IPS-18c (cell line): ENCODE measurements at regions not wholly inside any gene's neighbourhood (a gene's known extent, or its start where the extent isn't known, plus 50 kb on each side); places are given as distances from the start of the nearest gene placed in this dataset.
"Not testable (repeated sequence)": the region's sequence is repeated elsewhere in the genome, so short reads cannot be mapped to it uniquely, and the experiment has no call there.

ENCODE experiments used
- H3K4me3 ChIP-seq: 2 replicates; pipeline ENCODE4 v1.7.0; 2013; ENCODE audit warnings: low read depth, mild to moderate bottlenecking, low read length, moderate library complexity; ENCODE audit not compliant: insufficient read depth
- H3K9me3 ChIP-seq: one replicate; pipeline ENCODE4 v1.6.1; 2013; ENCODE audit warnings: mild to moderate bottlenecking, low read length, moderate library complexity; ENCODE audit not compliant: control insufficient read depth, insufficient read depth

DNA sequence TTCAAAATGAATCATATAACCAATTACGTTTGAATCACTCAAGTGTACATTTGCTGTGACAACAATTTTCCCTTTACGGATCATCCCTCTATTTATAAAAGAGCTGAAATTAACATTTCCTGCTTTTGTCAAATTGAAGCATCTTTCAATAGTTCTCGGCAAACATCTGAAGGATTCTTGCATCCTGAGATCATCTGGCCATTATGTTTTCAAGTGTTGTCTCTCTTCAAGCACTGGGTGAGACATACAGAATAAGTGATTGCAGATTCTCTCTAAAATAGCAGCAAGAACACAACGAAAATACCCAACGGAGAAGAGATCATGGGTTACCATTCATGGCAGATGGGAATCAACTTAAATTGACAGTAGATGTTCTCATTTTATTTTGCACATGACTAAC, 283.4 kb upstream of the GRAMD2B start:
- Histone ChIP-seq H3K9me3 (no peaks in the 10 kb centered on the region), H3K4me3 (no peak overlapping the region)

DNA sequence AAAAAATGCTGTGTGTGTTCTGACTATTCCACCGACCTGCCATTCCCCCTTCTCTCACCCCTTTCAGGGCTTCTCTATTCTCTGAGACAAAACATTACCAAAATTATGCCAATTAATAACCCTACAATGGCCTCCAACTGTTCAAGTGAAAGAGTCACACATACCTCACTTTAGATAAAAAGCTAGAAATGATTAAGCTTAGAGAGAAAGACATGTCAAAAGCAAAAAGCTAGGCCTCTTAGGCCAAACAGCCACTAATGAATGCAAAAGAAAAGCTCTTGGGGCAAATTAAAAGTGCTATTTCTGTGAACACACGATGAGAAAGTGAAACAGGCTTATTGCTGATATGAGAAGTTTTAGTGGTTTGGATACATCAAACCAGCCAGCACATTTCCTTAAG, 279.6 kb upstream of the GRAMD2B start:
- Histone ChIP-seq H3K4me3 (no peak overlapping the region), H3K9me3 (no peaks in the 10 kb centered on the region)

DNA sequence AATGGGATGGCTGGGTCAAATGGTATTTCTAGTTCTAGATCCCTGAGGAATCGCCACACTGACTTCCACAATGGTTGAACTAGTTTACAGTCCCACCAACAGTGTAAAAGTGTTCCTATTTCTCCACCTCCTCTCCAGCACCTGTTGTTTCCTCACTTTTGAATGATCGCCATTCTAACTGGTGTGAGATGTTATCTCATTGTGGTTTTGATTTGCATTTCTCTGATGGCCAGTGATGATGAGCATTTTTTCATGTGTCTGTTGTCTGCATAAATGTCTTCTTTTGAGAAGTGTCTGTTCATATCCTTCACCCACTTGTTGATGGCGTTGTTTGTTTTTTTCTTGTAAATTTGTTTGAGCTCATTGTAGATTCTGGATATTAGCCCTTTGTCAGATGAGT, 272.9 kb upstream of the GRAMD2B start:
- not testable (repeated sequence) for H3K4me3 ChIP-seq, H3K9me3 ChIP-seq

- not testable (repeated sequence) for H3K9me3 ChIP-seq, H3K4me3 ChIP-seq
Measured at GRCh38 chr5:126155298-126155697, 267.9 kb upstream of the GRAMD2B start.

- no peak overlapping the region for H3K4me3 ChIP-seq
Measured at GRCh38 chr5:126166368-126166767, 256.8 kb upstream of the GRAMD2B start.

DNA sequence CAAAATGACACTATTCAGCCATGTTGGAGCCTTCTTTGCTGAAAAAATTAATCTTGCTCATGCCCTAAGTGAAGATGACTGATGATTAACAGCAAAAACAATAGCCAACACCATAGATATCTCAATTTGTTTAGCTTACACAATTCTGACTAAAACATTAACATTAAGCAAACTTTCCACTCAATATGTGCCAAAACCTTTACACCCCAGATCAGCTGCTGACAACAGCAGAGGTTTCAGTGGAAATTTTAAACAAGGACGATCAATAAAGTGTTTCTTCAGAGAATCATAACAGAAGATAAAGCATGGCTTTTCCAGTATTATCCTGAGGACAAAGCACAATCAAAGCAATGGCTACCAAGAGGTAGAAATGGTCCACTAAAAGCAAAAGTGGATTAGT, 254.4 kb upstream of the GRAMD2B start:
- H3K9me3 ChIP-seq = no peaks in the 10 kb centered on the region

More at GRCh38 chr5:126166368-126166767, 256.8 kb upstream of the GRAMD2B start:
- H3K9me3 ChIP-seq = no peaks in the 10 kb centered on the region

DNA sequence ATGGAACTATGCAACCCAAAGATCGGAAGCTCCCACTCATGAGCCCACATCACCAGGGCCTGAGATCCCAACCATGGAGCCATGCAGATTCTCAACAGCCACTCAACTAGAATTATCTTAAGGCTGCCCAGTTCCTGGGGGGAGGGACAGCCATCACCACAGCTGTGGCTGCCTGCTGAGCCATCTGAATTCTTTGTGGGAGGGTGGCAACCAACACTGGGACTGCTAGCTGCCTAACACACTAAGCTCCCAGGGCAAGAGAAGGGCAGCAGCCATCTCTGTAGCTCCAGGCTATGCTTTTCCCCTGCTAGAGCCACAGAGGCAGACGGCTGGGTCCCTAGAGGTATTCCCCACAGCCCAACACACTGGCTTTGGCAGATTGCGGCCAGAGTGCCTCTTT, 251.3 kb upstream of the GRAMD2B start:
- Histone ChIP-seq H3K9me3 (no peaks in the 10 kb centered on the region), H3K4me3 (no peak overlapping the region)

More for the DNA sequence above, 254.4 kb upstream of the GRAMD2B start:
- no peak overlapping the region for H3K4me3 ChIP-seq

GRCh38 chr5:126172812-126173211, 250.4 kb upstream of the GRAMD2B start:
- no peak overlapping the region for H3K4me3 ChIP-seq
- H3K9me3 ChIP-seq = no peaks in the 10 kb centered on the region

GRCh38 chr5:126178521-126178920, 244.7 kb upstream of the GRAMD2B start:
- H3K9me3 ChIP-seq = no peaks in the 10 kb centered on the region

GRCh38 chr5:126182971-126183695, 240.1 kb upstream of the GRAMD2B start:
- Histone ChIP-seq H3K4me3 (no peak overlapping the region), H3K9me3 (no peaks in the 10 kb centered on the region)

More at GRCh38 chr5:126178521-126178920, 244.7 kb upstream of the GRAMD2B start:
- no peak overlapping the region for H3K4me3 ChIP-seq

DNA sequence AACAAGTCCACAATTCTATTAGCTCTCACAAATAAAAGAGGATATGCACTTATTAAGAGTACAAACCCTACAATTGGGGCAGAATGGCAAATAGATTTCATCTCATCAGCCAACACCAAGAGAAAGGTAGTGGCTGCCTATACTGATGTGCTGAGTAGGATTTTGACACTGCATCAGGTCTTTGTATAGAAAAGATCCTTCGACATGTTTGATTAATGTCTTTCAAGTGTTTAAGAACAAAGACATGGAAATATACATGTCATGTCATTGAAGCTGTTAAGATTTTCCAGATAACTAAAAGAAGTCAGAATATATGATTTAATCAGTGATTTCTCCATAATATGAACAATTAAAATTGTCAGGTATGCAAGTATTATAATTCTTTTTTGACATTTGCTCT, 238.7 kb upstream of the GRAMD2B start:
- Histone ChIP-seq H3K4me3 (no peak overlapping the region), H3K9me3 (no peaks in the 10 kb centered on the region)

GRCh38 chr5:126186210-126186609, 237.0 kb upstream of the GRAMD2B start:
- no peak overlapping the region for H3K4me3 ChIP-seq
- H3K9me3 ChIP-seq = no peaks in the 10 kb centered on the region

DNA sequence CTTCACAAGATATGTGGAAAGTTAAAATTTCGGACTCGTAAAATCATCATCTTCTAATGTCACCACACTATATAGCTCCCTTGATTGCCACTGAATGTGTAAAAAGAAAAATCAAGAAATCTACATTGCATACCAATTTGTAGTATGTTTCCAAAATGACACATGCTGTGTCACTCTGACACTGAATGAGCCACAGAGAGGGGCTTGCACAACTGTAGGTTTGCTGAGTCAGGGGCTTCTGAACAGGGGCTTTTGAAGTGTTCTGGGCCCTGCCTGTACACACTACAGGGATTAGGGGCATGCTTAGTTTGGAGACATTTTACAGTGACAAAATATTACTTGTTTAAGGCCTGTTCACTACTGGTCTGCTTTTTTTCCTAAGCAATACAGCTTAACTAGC, 234.4 kb upstream of the GRAMD2B start:
- Histone ChIP-seq H3K4me3 (no peak overlapping the region), H3K9me3 (no peaks in the 10 kb centered on the region)

DNA sequence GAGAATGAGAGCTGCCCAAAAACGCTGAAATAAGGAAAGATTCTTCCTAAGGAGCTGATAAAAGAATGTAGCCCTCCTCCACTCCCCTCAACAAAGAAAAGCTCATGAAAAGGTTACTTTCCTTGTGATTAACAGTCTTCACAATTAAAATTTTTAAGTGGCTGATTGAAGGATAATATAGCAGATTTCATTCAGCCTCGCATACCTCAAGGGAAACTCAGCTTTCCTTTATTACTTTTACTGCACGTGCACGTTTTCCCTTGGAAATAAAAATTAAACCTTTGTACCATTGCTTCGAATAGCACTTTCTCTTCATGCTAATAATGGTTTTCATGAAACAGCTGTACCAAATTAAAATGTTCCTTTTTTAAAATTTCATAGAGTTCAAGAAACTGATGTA, 234.0 kb upstream of the GRAMD2B start:
- H3K9me3 ChIP-seq = no peaks in the 10 kb centered on the region
- no peak overlapping the region for H3K4me3 ChIP-seq

- Histone ChIP-seq H3K4me3 (no peak overlapping the region), H3K9me3 (no peaks in the 10 kb centered on the region)
Measured at GRCh38 chr5:126189862-126190261, 233.3 kb upstream of the GRAMD2B start.

DNA sequence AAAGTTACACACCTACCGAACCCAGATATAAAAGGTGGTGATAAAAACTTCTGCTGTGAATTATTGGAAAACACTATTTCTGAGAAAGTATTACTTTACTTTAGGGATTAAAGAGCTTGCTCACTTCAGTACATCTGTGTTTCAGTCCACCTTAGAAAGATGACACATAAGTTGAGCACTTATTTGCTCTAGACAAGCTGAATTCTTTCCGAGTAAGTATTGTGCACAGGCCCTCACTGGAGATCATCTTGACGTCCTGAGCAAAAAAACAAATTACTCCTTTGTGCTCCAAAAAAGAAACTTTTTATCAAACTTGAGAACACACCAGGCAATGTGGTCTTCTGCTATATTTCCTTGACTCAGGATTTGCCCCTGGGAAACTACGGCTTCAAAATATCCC, 231.0 kb upstream of the GRAMD2B start:
- Histone ChIP-seq H3K9me3 (no peaks in the 10 kb centered on the region), H3K4me3 (no peak overlapping the region)

DNA sequence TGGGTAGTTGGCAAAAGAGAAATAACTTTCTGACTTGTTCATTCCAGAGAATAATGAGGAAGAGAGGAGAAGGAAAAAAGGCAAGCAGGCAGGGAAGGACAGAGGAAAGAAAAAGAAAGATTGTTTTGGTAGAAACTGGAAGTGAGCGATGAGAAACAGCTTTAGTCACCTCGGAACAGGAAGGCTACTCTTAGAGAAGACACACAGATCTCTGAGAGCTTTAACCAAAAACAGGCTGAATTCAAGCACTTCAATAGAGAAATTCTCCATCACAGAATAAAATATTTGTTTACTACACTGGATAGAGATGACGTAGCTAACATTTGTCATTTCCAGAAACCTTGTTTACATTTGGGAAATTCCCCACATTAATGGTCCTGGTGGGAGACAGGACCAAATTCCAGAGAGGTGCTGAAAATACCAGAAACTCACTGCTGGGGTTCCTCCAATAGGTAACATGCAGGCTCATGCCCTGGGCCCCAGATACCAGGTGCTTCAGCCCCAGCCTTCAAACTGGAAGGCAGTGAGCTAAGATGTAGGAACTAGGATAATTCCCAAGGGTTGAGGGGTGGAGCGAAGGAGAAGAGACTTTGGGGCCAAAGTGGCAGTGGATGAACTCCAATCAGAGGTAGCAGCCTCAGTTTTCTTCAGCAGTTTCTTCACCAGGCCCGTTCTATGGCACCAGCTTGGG, 227.7 kb upstream of the GRAMD2B start:
- no peaks in the 10 kb centered on the region for H3K9me3 ChIP-seq
- H3K4me3 ChIP-seq = no peak overlapping the region

GRCh38 chr5:126198531-126198930, 224.7 kb upstream of the GRAMD2B start:
- Histone ChIP-seq H3K9me3 (no peaks in the 10 kb centered on the region), H3K4me3 (no peak overlapping the region)
